A549 (cell line): ENCODE measurements at regions not wholly inside any gene's neighbourhood (a gene's known extent, or its start where the extent isn't known, plus 50 kb on each side); places are given as distances from the start of the nearest gene placed in this dataset.

Experiments used
- BHLHE40 ChIP-seq: IDR thresholded peaks from 2 replicates; pipeline ENCODE4 v1.6.1; 2012; ENCODE audit warnings: low read depth, low read length, inconsistent platforms
- HEYL ChIP-seq: fragments of 250-450 bp; sonication (Bioruptor Pico); IDR thresholded peaks from 2 replicates; pipeline ENCODE4 v1.8.0; 2021; ENCODE audit warnings: mild to moderate bottlenecking, moderate library complexity
- MAZ ChIP-seq: fragments of 150-350 bp; IDR thresholded peaks from 2 replicates; pipeline ENCODE4 v1.6.1; 2014; ENCODE audit warnings: antibody characterized with exemption, low read depth, low read length, borderline replicate concordance
- POLR2A ChIP-seq: IDR thresholded peaks from 2 replicates; pipeline ENCODE4 v1.6.1; 2012; ENCODE audit warnings: mild to moderate bottlenecking, low read length
- TF ChIP-seq, protein P1 (sequence below): fragments of >200 bp; sonication (Bioruptor Twin); formaldehyde crosslinking; IDR thresholded peaks from 3 replicates; pipeline ENCODE4 v1.5.1; 2016
- TF ChIP-seq, protein P2 (sequence below): IDR thresholded peaks from 2 replicates; pipeline ENCODE4 v1.6.1; 2012

DNA sequence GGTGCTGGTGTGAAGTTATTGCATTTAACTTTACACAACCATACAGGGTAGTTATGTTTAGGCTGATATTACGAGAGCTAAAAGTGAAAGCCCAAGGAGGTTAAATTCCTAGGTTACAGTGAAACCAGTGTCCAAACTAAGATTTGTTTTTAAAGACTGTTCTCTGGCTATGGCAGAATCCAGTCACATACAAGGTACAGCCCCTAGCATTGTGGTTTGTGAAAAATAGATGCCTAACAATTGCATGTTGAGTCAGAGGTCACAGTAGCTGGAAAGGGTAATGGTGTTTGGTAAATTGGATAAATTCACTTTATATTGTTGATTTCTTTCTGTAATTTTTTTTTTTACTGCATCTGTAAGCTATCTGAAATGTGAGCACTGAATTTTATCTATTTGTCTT, 614.6 kb upstream of the TBL1XR1 start:
- no peak for TF ChIP-seq MAZ
- TF ChIP-seq BHLHE40 = no peak
- TF ChIP-seq, protein P1, sequence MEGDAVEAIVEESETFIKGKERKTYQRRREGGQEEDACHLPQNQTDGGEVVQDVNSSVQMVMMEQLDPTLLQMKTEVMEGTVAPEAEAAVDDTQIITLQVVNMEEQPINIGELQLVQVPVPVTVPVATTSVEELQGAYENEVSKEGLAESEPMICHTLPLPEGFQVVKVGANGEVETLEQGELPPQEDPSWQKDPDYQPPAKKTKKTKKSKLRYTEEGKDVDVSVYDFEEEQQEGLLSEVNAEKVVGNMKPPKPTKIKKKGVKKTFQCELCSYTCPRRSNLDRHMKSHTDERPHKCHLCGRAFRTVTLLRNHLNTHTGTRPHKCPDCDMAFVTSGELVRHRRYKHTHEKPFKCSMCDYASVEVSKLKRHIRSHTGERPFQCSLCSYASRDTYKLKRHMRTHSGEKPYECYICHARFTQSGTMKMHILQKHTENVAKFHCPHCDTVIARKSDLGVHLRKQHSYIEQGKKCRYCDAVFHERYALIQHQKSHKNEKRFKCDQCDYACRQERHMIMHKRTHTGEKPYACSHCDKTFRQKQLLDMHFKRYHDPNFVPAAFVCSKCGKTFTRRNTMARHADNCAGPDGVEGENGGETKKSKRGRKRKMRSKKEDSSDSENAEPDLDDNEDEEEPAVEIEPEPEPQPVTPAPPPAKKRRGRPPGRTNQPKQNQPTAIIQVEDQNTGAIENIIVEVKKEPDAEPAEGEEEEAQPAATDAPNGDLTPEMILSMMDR = no peak
- no peak for TF ChIP-seq POLR2A
- TF ChIP-seq HEYL (CRISPR knock-in tag) = no peak
- TF ChIP-seq, protein P2, sequence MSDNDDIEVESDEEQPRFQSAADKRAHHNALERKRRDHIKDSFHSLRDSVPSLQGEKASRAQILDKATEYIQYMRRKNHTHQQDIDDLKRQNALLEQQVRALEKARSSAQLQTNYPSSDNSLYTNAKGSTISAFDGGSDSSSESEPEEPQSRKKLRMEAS = no peak
